ENCODE measurements at regions not wholly inside any gene's neighbourhood (a gene's known extent, or its start where the extent isn't known, plus 50 kb on each side); places are given as distances from the start of the nearest gene placed in this dataset.
A peak's percentile ranks its signal among the peaks of the same experiment; 100 is the strongest.

DNA sequence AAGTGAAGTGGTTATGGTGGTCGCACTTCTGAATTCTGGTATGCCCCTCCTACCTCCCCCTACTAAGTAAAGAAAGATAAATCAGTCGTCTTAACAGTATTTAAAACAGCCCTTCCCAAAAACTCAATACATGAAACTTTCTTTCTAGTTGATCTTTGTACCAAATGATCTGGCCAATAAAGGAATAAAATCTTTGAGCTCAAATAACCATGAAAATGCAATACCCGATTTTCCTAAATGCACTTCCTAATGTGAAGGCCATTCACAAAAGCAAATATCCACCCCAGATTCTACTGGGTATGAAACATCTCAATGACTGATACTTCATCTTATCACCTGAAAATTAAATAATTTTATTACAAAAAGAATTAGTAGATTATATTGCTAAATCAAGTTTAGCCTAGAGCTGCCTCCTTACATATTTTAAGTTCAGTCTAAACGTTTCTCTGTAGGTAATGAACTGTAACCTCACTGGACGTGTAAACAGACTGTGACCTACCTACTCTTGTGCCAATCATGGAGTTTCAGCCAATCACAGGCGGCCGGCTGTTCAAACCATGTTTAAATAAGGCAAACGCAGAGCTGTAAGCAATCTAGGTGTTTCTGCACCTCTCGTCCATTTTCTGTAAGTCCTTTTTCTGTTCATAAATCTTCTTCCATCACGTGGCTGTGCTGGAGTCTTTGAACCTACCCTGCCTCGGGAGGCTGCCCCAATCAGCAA, 146.9 kb upstream of the AKR1E2 start:
- H3K4me3 ChIP-seq (ENCODE audit: low read length) = no peak overlapping the region
- H2AFZ ChIP-seq (ENCODE audit: low read depth, low read length) = no peak overlapping the region
- no peaks in the 10 kb centered on the region for H3K36me3 ChIP-seq (ENCODE audit: insufficient read depth, low read length)
- H3K4me1 ChIP-seq (ENCODE audit: insufficient read depth, low read length) = no peaks in the 10 kb centered on the region
- H3K9me3 ChIP-seq (ENCODE audit: low read length) = no peaks in the 10 kb centered on the region
- H3K27me3 ChIP-seq (ENCODE audit: insufficient read depth, low read length) = no peaks in the 10 kb centered on the region

DNA sequence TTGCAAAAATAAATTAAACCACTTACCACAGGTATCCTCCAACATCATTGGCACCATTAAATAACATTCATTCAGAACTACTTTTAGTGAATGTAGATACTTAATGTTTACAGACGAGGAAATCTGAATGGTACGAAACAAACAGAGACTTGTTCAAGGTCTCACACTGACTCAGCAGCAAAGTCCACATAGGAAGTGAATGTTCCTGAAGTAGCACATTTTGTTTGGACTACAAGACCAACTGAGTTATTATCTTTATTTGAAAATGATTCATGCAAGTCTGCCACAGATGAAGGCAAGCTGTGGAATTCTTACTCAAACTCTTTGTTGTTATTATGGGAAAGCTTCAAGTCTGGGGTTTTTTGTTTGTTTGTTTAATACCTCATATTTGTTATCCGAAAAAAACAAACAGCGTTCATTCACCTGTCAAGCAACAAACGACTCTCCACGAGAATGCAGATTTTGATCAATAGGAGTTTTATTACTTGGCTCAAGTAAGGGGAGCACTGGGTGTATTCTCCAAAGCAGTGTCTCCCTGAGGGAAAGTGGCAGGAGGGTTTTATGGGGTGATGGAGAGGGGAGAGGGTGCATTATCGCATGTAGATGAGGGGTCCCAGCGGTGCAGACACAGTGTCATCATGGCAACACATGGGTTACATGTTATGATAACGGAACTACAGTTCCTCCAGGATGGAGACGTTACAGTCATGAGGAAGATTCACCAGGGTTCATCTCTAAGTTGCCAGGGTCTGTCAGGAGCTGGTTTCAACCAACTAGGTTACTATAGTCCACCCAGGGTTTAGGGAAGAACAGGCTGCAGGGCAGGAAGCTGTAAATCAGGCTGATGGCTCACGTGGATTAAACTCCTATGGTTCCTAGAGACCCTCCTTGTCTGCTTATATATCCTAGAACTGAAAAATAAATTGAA, 147.7 kb upstream of the AKR1E2 start:
- Histone ChIP-seq H3K4me1 (ENCODE audit: insufficient read depth, low read length) (no peaks in the 10 kb centered on the region), H3K9me3 (ENCODE audit: low read length) (no peaks in the 10 kb centered on the region), H3K4me3 (ENCODE audit: low read length) (no peak overlapping the region), H3K36me3 (ENCODE audit: insufficient read depth, low read length) (no peaks in the 10 kb centered on the region), H2AFZ (ENCODE audit: low read depth, low read length) (no peak overlapping the region), H3K27me3 (ENCODE audit: insufficient read depth, low read length) (no peaks in the 10 kb centered on the region)

DNA sequence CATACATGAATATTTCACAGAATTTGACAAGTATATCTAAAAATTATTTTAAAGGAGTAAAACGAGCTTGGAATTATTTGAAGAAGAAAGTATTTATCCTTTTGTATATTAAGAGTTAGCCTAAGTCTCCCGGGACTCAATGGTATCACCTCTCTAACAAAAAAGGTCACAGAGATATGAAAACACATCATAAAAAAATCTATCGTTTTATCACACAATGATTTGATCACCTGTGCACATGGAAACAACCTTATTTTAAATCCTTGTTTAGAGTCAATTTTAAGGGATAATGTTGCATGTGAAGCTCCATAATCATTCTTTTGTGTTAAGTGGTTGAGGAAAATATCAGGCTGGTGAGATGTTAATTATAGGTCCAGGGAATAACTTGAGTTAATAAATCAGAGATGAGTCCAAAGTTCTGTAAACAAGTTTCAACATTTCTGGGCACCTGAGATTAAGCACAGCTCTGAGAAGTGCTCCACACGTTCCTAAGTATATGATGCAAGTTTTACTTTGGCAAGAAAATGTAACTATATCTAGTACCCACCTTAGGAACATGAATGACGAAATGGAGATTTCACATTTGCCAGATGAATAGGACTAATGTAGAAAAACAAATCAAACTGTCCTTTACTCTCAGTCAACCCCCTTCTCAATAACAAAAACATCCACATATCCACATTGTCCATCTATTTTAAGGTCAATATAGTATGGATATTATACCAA, 148.5 kb upstream of the AKR1E2 start:
- Histone ChIP-seq H3K36me3 (ENCODE audit: insufficient read depth, low read length) (no peaks in the 10 kb centered on the region), H3K4me3 (ENCODE audit: low read length) (no peak overlapping the region), H3K4me1 (ENCODE audit: insufficient read depth, low read length) (no peaks in the 10 kb centered on the region), H2AFZ (ENCODE audit: low read depth, low read length) (no peak overlapping the region), H3K9me3 (ENCODE audit: low read length) (no peaks in the 10 kb centered on the region), H3K27me3 (ENCODE audit: insufficient read depth, low read length) (no peaks in the 10 kb centered on the region)

DNA sequence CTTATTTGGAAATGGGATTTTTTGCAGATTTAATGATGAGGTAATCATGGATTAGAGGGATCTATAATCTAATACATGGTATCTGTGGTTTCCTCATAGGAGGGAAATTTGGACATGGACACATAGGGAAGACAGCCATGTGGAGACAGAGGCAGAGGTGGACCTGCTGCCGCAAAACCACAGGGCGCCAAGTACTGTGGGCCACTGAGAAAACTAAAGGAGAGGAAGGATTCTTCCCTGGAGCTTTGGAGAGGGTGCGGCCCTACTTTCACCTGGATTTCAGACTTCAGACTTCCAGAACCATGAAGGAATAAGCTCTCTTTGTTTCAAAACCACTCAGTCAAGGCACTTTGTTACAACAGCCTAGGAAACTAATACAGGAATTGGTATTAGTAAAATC, 149.4 kb upstream of the AKR1E2 start:
- Histone ChIP-seq H3K4me3 (ENCODE audit: low read length) (no peak overlapping the region), H2AFZ (ENCODE audit: low read depth, low read length) (no peak overlapping the region), H3K27me3 (ENCODE audit: insufficient read depth, low read length) (no peaks in the 10 kb centered on the region), H3K36me3 (ENCODE audit: insufficient read depth, low read length) (no peaks in the 10 kb centered on the region), H3K9me3 (ENCODE audit: low read length) (no peaks in the 10 kb centered on the region), H3K4me1 (ENCODE audit: insufficient read depth, low read length) (peaks cover 6% of the 10 kb centered on the region)

DNA sequence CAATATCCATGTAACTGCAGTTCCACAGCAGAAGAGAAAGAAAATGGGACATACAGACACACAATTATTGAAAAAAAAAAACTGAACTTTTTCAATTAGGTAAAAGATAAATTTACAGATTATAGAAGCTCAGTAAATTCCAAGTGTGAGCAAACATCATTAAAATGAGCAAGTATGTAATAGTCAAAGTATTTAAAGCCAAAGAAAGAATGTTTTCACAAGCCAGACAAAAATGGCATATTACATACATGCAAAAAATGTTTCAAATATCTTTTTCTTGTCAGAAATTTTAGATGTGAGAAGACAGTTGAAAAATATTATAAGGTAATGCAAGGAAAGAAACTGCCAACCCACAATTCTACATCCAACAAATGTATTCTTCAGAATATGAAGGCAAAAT, 150.2 kb upstream of the AKR1E2 start:
- Histone ChIP-seq H3K9me3 (ENCODE audit: low read length) (no peaks in the 10 kb centered on the region), H2AFZ (ENCODE audit: low read depth, low read length) (no peak overlapping the region), H3K27me3 (ENCODE audit: insufficient read depth, low read length) (no peaks in the 10 kb centered on the region), H3K4me1 (ENCODE audit: insufficient read depth, low read length) (peaks cover 11% of the 10 kb centered on the region), H3K36me3 (ENCODE audit: insufficient read depth, low read length) (no peaks in the 10 kb centered on the region), H3K4me3 (ENCODE audit: low read length) (no peak overlapping the region)

DNA sequence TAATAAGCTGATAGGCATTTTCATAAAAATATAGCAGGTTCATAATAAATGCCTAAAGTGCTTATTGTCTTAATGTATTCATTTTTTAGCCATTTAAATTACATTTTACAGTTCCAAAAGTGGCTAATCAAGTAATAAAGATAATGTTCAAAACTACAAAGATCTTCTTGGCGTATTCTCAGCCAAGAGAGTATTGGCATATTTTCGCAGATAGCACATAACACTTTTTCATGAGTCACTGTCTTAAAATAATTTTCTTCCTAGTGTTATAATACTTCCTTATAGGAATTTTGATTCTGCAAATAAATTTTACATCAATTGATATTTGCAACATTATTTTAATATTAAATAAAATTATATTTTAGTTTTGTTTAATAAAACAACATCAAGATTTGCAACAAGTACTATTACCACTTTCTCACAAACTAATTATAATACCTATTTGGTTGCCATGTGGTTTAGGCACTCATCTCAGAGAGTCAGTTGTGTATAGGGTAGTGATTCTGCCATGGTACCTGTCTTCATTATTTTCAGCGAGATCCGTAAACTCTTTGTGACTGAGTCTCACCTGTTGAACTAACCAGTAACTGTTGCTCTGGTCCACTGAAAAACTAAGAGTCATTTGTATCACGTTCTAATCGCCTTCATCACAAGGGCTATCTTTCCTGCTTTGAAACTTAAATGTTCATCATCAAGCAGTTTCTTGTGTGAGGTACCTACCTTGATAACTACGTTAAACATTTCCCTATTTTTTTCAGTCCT, 152.5 kb upstream of the AKR1E2 start:
- Histone ChIP-seq H3K4me3 (ENCODE audit: low read length) (no peak overlapping the region), H3K36me3 (ENCODE audit: insufficient read depth, low read length) (no peaks in the 10 kb centered on the region), H3K9me3 (ENCODE audit: low read length) (no peaks in the 10 kb centered on the region), H3K27me3 (ENCODE audit: insufficient read depth, low read length) (no peaks in the 10 kb centered on the region), H3K4me1 (ENCODE audit: insufficient read depth, low read length) (peaks cover 13% of the 10 kb centered on the region), H2AFZ (ENCODE audit: low read depth, low read length) (no peak overlapping the region)

DNA sequence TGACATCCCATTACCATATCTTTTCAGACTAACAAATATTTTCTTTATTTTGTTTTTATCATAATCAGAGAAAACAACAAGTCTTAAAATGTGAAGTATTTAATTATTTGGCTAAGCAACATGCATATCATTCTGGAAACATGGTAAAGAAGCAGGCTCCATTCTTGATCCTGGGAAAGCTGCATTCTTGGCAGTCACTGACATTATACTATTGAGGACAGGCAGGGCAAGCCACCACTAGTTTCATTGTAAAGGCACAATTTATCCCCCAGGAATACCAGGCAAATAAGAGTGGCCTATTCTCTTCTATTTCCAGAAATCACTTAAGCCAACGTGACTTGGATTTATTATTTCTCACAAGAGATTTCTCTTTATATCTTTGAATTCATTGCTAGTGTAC, 153.8 kb upstream of the AKR1E2 start:
- Histone ChIP-seq H3K27me3 (ENCODE audit: insufficient read depth, low read length) (no peaks in the 10 kb centered on the region), H3K4me1 (ENCODE audit: insufficient read depth, low read length) (peaks cover 13% of the 10 kb centered on the region), H3K36me3 (ENCODE audit: insufficient read depth, low read length) (no peaks in the 10 kb centered on the region), H2AFZ (ENCODE audit: low read depth, low read length) (peak overlapping the region; percentile 2), H3K4me3 (ENCODE audit: low read length) (no peak overlapping the region), H3K9me3 (ENCODE audit: low read length) (no peaks in the 10 kb centered on the region)

DNA sequence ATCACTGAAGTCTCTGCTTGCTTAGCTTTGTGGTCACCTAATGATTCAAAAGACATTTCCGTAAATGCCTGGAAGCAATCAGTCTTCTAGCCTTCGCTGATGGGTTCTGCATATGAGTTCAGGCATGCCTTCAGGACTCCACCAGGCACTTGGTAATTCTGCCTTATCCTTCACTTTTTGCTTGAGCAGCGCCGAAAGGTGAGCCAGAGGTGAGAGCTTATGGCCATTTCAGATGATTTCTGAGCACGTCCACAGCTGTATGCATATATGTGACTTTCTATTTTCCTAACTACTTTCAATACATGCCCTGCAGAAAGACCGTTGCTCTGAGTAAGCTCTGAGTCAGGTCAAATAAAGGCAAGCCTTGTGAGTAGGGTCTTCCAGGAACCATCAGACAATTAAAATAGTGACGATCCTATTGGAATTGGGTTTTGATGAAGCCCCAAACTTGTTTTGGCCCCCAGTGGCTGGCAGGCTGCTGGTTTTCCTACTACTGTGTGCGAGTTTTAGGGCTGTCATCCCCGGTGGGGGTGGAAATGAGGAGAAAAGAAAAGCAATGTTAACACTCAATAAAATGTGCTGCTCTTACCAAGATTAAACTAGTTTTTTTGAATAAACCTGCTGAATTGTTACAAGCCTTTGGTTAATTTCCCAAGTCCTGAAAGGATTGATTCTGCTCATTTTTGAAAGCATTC, 154.4 kb upstream of the AKR1E2 start:
- Histone ChIP-seq H3K27me3 (ENCODE audit: insufficient read depth, low read length) (no peaks in the 10 kb centered on the region), H2AFZ (ENCODE audit: low read depth, low read length) (peak overlapping the region; percentile 2), H3K9me3 (ENCODE audit: low read length) (no peaks in the 10 kb centered on the region), H3K4me3 (ENCODE audit: low read length) (no peak overlapping the region), H3K4me1 (ENCODE audit: insufficient read depth, low read length) (peaks cover 13% of the 10 kb centered on the region), H3K36me3 (ENCODE audit: insufficient read depth, low read length) (no peaks in the 10 kb centered on the region)

DNA sequence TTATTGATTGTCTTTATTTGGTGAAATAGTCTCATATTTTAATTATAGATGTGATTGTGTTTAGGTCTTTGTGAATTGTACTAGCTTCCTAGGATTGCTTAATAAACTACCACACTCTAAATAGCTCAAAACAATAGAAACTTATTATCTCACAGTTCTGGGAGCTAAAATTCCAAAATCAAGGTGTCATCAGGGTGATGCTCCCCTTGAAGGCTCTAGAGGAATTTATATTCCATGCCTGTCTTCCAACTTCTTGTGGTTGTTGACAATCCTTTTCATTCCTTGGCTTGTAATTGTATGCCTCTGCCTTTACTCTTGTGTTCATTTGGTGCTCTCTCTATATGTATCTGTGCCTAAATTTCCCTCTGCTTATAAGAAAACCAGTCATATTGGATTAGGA, 155.3 kb upstream of the AKR1E2 start:
- Histone ChIP-seq H3K4me3 (ENCODE audit: low read length) (no peak overlapping the region), H3K9me3 (ENCODE audit: low read length) (no peaks in the 10 kb centered on the region), H3K36me3 (ENCODE audit: insufficient read depth, low read length) (no peaks in the 10 kb centered on the region), H3K27me3 (ENCODE audit: insufficient read depth, low read length) (no peaks in the 10 kb centered on the region), H3K4me1 (ENCODE audit: insufficient read depth, low read length) (peaks cover 13% of the 10 kb centered on the region), H2AFZ (ENCODE audit: low read depth, low read length) (no peak overlapping the region)

DNA sequence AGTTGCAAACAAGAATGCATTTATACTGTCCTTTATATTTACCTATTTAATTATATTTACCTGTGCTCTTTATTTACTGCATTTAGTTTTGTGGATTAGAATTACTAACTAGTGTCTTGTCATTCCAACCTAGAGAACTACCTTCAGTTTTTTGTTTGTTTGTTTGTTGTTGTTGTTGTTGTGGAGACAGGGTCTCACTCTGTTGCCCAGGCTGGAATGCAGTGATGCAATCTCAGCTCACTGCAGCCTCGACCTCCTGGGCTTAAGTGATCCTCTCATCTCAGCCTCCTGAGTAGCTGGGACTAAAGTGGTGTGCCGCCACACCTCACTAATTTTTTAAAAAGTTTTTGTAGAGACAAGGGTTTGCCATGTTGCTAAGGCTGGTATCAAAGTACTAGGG, 156.4 kb upstream of the AKR1E2 start:
- Histone ChIP-seq H3K4me1 (ENCODE audit: insufficient read depth, low read length) (peaks cover 13% of the 10 kb centered on the region), H3K4me3 (ENCODE audit: low read length) (no peak overlapping the region), H2AFZ (ENCODE audit: low read depth, low read length) (no peak overlapping the region), H3K36me3 (ENCODE audit: insufficient read depth, low read length) (no peaks in the 10 kb centered on the region), H3K27me3 (ENCODE audit: insufficient read depth, low read length) (no peaks in the 10 kb centered on the region), H3K9me3 (ENCODE audit: low read length) (no peaks in the 10 kb centered on the region)

DNA sequence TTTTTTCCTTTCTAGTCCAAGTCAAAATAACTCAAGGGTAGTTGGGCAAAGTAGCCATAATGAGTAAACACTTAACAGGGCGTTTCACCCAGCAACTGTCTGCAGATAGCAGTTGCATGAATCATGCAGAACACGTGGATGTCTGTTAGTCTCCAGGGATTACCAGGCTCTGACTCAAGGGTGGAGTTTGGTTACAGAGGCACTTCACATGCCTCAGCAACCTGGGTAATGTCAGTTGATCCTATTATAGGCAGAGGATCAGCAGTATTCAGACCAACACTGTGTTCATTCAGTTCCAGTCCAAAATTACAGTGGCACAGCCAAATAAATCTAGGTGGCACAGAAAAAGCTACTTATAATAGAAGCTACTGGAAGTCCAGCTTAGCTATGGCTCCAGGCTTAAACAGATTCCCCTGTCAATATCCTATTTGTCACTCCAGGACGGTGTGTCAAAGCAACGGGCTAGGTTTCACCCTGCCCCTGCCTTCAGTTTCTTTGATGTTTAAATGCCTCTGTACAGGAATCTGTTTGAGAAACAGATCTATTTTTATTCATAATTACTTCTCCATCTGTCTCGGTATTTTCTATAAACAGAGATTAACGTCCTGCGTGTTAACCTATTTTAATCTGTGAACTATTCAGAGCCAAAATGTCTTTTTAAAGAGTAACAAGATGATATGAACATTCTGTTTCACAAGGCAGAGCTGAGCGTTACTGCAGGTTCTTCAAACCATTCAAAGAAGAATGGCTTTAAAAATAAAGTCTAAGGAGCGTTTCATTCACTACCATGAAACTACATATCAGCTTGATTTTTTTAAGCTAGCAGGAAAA, 162.6 kb upstream of the AKR1E2 start:
- H2AFZ ChIP-seq (ENCODE audit: low read depth, low read length) = no peak overlapping the region
- H3K4me1 ChIP-seq (ENCODE audit: insufficient read depth, low read length) = peaks cover 5% of the 10 kb centered on the region
- H3K9me3 ChIP-seq (ENCODE audit: low read length) = no peaks in the 10 kb centered on the region
- H3K4me3 ChIP-seq (ENCODE audit: low read length) = no peak overlapping the region
- H3K27me3 ChIP-seq (ENCODE audit: insufficient read depth, low read length) = no peaks in the 10 kb centered on the region
- H3K36me3 ChIP-seq (ENCODE audit: insufficient read depth, low read length) = no peaks in the 10 kb centered on the region
